Endothelial cell of umbilical vein (primary cell): ENCODE measurements at regions not wholly inside any gene's neighbourhood (a gene's known extent, or its start where the extent isn't known, plus 50 kb on each side); places are given as distances from the start of the nearest gene placed in this dataset.

Experiments used
- BruUV-seq: library from RNA; stranded (reverse); fragments of 400-500 nt; replicated peaks from 2 replicates; lab custom pipeline; 2021; lab: Mats Ljungman, UMichigan
- CTCF ChIA-PET: fragments of 300-600, 350-600 bp; sonication (Branson Sonifier 250); formaldehyde crosslinking; loops from one replicate; lab custom pipeline; 2021; ENCODE audit warnings: antibody characterized with exemption, inconsistent platforms; lab: Charles Lee
- POLR2A ChIA-PET: fragments of 300-600, 350-600 bp; sonication (Branson Sonifier 250); formaldehyde crosslinking; loops from one replicate; lab custom pipeline; 2021; ENCODE audit warnings: antibody characterized with exemption, inconsistent platforms; lab: Charles Lee
- DNase-seq: peaks from one replicate; pipeline ENCODE4 v3.0.0-alpha.2; 2011; ENCODE audit warnings: low read depth, low spot score
- FAIRE-seq: peaks from 2 replicates; lab custom pipeline; 2011; peaks lifted over from hg19 to GRCh38; lab: Jason Lieb, UNC
- H2AFZ ChIP-seq: 2 replicates; pipeline ENCODE4 v1.6.0; 2012; ENCODE audit warnings: low read depth, low read length, control low read depth, inconsistent platforms
- H3K27ac ChIP-seq: 2 replicates; pipeline ENCODE4 v1.5.1; 2011; ENCODE audit warnings: low read depth, mild to moderate bottlenecking, control low read depth, low read length, moderate library complexity; ENCODE audit not compliant: insufficient read depth
- H3K27me3 ChIP-seq, 2 experiments: 2 replicates each; pipeline versions ENCODE4 v1.6.0 to v1.6.1; 2011; ENCODE audit warnings: low read length in 2 of 2, mixed read lengths in 1 of 2; ENCODE audit not compliant: control insufficient read depth in 2 of 2, insufficient read depth in 2 of 2
- H3K36me3 ChIP-seq, 2 experiments: 2 replicates in 1 of 2; 3 replicates in 1 of 2; pipeline ENCODE4 v1.5.1; 2011; ENCODE audit warnings: low read length in 2 of 2, mild to moderate bottlenecking in 1 of 2, moderate library complexity in 1 of 2; ENCODE audit not compliant: control insufficient read depth in 2 of 2, insufficient read depth in 2 of 2; ENCODE audit errors: extremely low read depth in 1 of 2
- H3K4me1 ChIP-seq: 3 replicates; pipeline ENCODE4 v1.5.1; 2011; ENCODE audit warnings: mild to moderate bottlenecking, low read length; ENCODE audit not compliant: control insufficient read depth, insufficient read depth; ENCODE audit errors: extremely low read depth
- H3K4me2 ChIP-seq: 2 replicates; pipeline ENCODE4 v1.6.1; 2011; ENCODE audit warnings: low read length, control low read depth, mixed read lengths; ENCODE audit not compliant: insufficient read depth
- H3K4me3 ChIP-seq, 3 experiments: fragments of 200-600 bp in 1 of 3; sonication (generic), shearing (Covaris generic) in 1 of 3; replicated peaks in 1 of 3; 2 replicates each; pipeline ENCODE4 v1.5.1; 2011 to 2016; ENCODE audit warnings: control low read depth in 3 of 3, low read length in 3 of 3, mild to moderate bottlenecking in 2 of 3, inconsistent platforms in 1 of 3, low read depth in 1 of 3, moderate library complexity in 1 of 3; ENCODE audit not compliant: insufficient read depth in 1 of 3
- H3K79me2 ChIP-seq: 2 replicates; pipeline ENCODE4 v1.6.0; 2012; ENCODE audit warnings: low read length, inconsistent platforms; ENCODE audit not compliant: control insufficient read depth, insufficient read depth
- H3K9ac ChIP-seq: replicated peaks from 2 replicates; pipeline ENCODE3; 2011; ENCODE audit warnings: low read length, control low read depth; ENCODE audit not compliant: insufficient read depth; ENCODE audit errors: extremely low read depth
- H3K9me1 ChIP-seq: replicated peaks from 3 replicates; pipeline ENCODE4 v1.6.0; 2011; ENCODE audit warnings: mild to moderate bottlenecking, low read length; ENCODE audit not compliant: control insufficient read depth, insufficient read depth; ENCODE audit errors: extremely low read depth
- H3K9me3 ChIP-seq: replicated peaks from 2 replicates; pipeline ENCODE4 v1.5.1; 2012; ENCODE audit warnings: low read length, inconsistent platforms; ENCODE audit not compliant: control insufficient read depth, insufficient read depth
- H4K20me1 ChIP-seq: replicated peaks from 2 replicates; pipeline ENCODE3; 2011; ENCODE audit warnings: mild to moderate bottlenecking, low read length; ENCODE audit not compliant: control insufficient read depth, insufficient read depth; ENCODE audit errors: extremely low read depth
- CTCF ChIP-seq, 2 donors: IDR thresholded peaks; 1 replicate in 1 of 2; 2 replicates in 1 of 2; pipeline ENCODE4 v1.5.1; 2011; ENCODE audit warnings: low read length in 2 of 2, mild to moderate bottlenecking in 2 of 2, moderate library complexity in 2 of 2, control low read depth in 1 of 2, inconsistent platforms in 1 of 2, low read depth in 1 of 2; ENCODE audit not compliant: insufficient read depth in 1 of 2; ENCODE audit errors: extremely low read depth in 1 of 2
- EZH2 ChIP-seq: IDR thresholded peaks from 2 replicates; pipeline ENCODE4 v1.6.1; 2012; ENCODE audit warnings: borderline replicate concordance, low read depth, mild to moderate bottlenecking, moderate library complexity, low read length, inconsistent platforms; ENCODE audit not compliant: severe bottlenecking
- FOS ChIP-seq: IDR thresholded peaks from 2 replicates; pipeline ENCODE4 v1.6.1; 2011; ENCODE audit warnings: mild to moderate bottlenecking, low read length, moderate library complexity, borderline replicate concordance; ENCODE audit not compliant: insufficient read depth
- GATA2 ChIP-seq: IDR thresholded peaks from 2 replicates; pipeline ENCODE4 v1.7.0; 2011; ENCODE audit warnings: low read depth, mild to moderate bottlenecking, moderate library complexity, mixed read lengths, low read length; ENCODE audit not compliant: insufficient read length, insufficient read depth
- JUN ChIP-seq: IDR thresholded peaks from 2 replicates; pipeline ENCODE4 v1.6.1; 2011; ENCODE audit warnings: borderline replicate concordance, low read depth; ENCODE audit not compliant: insufficient read length, insufficient read depth
- MAX ChIP-seq: IDR thresholded peaks from 2 replicates; pipeline ENCODE4 v1.6.1; 2011; ENCODE audit not compliant: insufficient read depth, insufficient read length
- MYC ChIP-seq: IDR thresholded peaks from one replicate; pipeline ENCODE4 v1.6.1; 2011; ENCODE audit warnings: mild to moderate bottlenecking, low read depth, low read length
- POLR2A ChIP-seq: IDR thresholded peaks from 2 replicates; pipeline ENCODE4 v1.6.1; 2012; ENCODE audit warnings: low read depth, mild to moderate bottlenecking, control low read depth, low read length
- POLR2AphosphoS5 ChIP-seq: IDR thresholded peaks from 2 replicates; pipeline ENCODE4 v1.6.1; 2012; ENCODE audit warnings: low read depth, mild to moderate bottlenecking, control low read depth, low read length, moderate library complexity; ENCODE audit not compliant: insufficient read depth
- dilution Hi-C: fragments of 300-500 bp; cut with MboI; formaldehyde crosslinking; loops from one replicate; pipeline ENCODE4 v1.15.0; 2019; ENCODE audit warnings: low sequenced_read_pairs; ENCODE audit not compliant: extremely low pct_ligation_motif_present
- intact Hi-C: fragments of 100-400 bp; cut with micrococcal nuclease; formaldehyde crosslinking; loops from one replicate; pipeline ENCODE4 v1.10.0; 2022

- Histone ChIP-seq H3K36me3 (no peaks in the 10 kb centered on the region), H3K9me1 (no peaks in the 10 kb centered on the region), H4K20me1 (no peaks in the 10 kb centered on the region), H3K79me2 (no peaks in the 10 kb centered on the region), H3K27me3 (no peaks in the 10 kb centered on the region), H3K4me2 (no peak overlapping the region), H3K9me3 (no peaks in the 10 kb centered on the region), H3K27ac (no peak overlapping the region), H3K4me1 (no peaks in the 10 kb centered on the region), H3K4me3 (no peak overlapping the region), H3K9ac (no peak overlapping the region), H2AFZ (peak overlapping the region; percentile 44)
- CTCF ChIA-PET, result interaction anchor here (1.0 to 1.1 kb wide), 2 partner anchors 8 to 395 kb away, joined by 3 to 6 read pairs; no protein-coding TSS in a partner anchor
- FAIRE-seq, result no peak
- dilution Hi-C loops (no loop called here), intact Hi-C loops (loop anchor here (10.0 kb wide), 1 partner anchor 1947 kb away; no protein-coding TSS in a partner anchor)
- POLR2A ChIA-PET, result no interaction called here
- no TSS peak for BruUV-seq
- TF ChIP-seq POLR2AphosphoS5 (no peak), JUN (no peak), MAX (no peak), EZH2 (no peak), GATA2 (no peak), CTCF (IDR thresholded peaks at IDR 0.05; ENCODE audit: extremely low read depth in 1 of 2, insufficient read depth in 1 of 2, low read depth in 1 of 2, low read length in 2 of 2) (no peak), MYC (no peak), FOS (no peak), POLR2A (no peak)
- no peak for DNase-seq
These were observed 1627.6 kb upstream of the ZEB2 start for GRCh38 chr2:146147448-146148012.
